Fibroblast of gingiva (primary cell): ENCODE measurements at regions not wholly inside any gene's neighbourhood (a gene's known extent, or its start where the extent isn't known, plus 50 kb on each side); places are given as distances from the start of the nearest gene placed in this dataset.

Experiments
- DNase-seq: peaks from one replicate; pipeline ENCODE4 v3.0.0-alpha.2; 2011; ENCODE audit warnings: low read depth

- no peak for DNase-seq
Measured at GRCh38 chr6:159118924-159119323, 50.3 kb upstream of the FNDC1 start.

- DNase-seq: no peak
Measured at GRCh38 chr6:159117563-159117962, 51.6 kb upstream of the FNDC1 start.

DNA sequence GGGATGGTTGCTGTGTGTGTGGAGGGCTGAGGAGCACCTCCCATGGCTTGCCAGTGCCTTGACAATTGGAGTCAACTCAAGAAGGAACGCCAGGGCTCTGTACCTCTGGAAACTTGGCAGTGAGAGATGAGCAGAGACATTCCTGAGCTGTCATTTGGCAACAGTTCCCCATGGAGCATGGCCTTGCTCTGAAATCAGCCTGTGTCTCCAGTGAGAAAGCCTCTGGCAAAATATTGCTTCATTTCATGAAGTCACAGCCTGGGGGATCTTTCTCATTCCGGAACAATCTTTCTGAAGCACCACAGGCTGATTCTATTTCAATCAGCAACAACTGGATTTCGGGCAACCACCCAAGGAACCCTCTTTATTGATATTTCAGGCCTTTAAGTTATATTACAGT lies 52.2 kb upstream of the FNDC1 start:
- peak; percentile 72 for DNase-seq

DNA sequence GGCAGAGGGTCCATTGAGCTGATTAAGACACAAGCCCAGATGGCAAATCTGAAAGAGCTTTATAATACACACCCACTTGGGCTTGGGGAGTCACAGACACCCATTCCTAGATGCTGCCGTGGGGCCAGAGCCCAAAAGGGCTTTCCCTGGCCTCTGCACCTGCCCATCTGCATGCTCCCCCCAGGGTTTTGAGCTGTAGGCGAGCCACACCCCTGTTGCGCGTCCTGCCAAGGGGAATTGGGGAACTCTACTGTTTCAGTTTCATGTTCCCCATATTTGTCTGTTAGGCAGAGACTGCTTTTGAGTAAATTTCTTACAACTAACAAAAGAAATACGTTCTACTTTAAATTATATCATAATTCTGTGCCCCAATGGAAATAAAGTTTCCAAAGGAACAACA lies 52.9 kb upstream of the FNDC1 start:
- DNase-seq: no peak

- DNase-seq: no peak
Measured at GRCh38 chr6:159114569-159114968, 54.6 kb upstream of the FNDC1 start.

DNA sequence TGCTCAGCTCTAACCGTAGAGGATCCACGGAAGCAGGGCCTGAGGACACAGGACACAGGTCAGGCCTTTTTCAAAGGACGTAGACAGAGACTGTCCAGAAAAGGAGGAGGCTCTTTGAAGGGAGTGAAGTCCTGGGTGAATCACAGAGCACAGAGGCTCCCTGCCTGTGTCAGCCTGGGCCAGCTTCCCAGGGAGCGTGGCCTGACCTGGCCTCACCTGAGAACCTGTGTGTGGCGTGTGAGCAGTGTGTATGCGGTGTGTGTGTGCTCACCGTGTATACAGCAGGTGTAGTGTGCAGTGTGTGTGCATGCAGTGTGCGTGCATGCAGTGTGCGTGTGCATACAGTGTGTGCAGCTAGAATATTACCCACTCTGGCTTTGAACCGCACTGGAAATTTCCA lies 56.0 kb upstream of the FNDC1 start:
- DNase-seq: no peak

GRCh38 chr6:159112714-159113113 lies 56.5 kb upstream of the FNDC1 start:
- no peak for DNase-seq

DNA sequence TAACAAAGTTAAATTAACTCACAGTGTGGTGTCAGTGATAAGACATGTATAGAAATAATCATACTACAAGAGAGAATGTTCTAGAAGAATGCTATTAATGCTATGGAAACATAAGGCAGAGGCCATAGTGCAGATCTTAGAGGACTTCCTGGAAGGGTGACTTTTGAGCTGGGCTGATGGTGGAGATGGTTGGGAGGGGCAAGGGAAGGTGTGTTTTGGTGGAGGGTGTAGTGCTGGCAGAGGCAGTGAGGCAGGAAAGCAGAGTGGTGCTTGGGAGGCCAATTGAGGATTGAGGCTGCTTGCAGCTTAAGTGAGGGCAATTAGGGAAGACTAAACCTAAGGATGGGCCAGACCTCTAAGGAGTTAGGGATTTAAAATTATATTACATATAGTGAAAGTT lies 58.5 kb upstream of the FNDC1 start:
- DNase-seq: no peak

DNA sequence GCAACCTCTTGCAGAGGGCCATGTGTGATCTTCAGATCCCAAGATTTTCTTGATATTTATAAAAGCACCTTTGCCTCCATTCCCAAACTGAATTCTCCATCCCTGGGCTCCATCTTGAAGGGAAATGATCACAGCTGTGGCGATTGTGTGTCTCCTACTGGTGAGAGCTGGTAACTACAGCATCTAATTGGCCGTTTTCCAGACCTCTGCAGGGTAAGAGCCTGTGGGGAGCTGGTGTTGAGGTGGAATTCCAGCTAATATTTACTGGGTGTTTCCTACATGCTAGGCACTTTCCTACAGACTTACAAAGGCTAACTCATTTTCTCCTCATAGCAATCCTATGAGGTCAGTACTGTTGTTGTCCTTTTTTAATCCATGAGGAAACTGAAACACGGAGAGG lies 59.2 kb upstream of the FNDC1 start:
- peak; percentile 17 for DNase-seq

DNA sequence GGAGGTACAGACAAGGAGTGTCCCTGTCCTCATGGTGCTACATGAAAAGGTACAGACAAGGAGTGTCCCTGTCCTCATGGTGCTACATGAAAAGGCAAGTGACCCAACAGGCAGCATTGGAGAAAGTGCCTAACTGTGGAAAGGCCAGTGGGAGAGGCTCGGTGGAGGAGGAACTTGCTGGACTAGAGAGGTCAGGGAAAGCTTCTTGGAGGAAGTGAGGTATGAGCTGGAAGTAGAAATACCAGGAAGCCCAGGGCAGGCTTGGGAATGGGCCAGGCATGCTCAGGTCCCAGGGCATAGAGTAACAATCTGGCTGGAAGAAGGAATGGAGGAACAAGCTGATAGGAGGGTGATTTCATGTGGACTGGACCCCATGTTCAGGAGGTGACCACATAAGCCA lies 59.8 kb upstream of the FNDC1 start:
- no peak for DNase-seq

GRCh38 chr6:159108426-159108985 lies 60.7 kb upstream of the FNDC1 start:
- DNase-seq: no peak

GRCh38 chr6:159107451-159108260 lies 61.5 kb upstream of the FNDC1 start:
- DNase-seq: no peak

- peak; percentile 14 for DNase-seq
Measured at GRCh38 chr6:159106627-159107241, 61.9 kb upstream of the TAGAP start.

DNA sequence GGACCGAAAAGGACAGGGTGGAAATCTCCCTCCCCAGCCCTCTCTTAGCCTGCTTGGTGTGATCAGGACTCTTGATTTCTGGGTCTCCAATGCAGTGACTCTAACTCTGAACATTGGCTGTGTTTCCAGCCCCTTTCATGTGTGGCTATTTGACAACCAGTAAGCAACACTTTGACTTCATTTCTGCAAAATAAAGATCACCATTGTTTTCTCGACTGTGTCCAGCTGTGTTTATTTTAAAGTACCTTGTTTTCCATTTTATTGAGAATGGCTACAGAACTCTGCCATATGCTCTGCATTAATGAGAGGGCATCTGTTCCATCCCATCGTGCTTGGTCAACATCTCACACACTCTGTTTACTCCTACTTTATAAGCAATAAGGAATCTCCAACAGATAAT lies 60.9 kb upstream of the TAGAP start:
- no peak for DNase-seq

- no peak for DNase-seq
Measured at GRCh38 chr6:159104931-159105330, 60.1 kb upstream of the TAGAP start.

- DNase-seq: peak; percentile 15
Measured at GRCh38 chr6:159104163-159104925, 59.6 kb upstream of the TAGAP start.

- DNase-seq: no peak
Measured at GRCh38 chr6:159103396-159104162, 58.8 kb upstream of the TAGAP start.

DNA sequence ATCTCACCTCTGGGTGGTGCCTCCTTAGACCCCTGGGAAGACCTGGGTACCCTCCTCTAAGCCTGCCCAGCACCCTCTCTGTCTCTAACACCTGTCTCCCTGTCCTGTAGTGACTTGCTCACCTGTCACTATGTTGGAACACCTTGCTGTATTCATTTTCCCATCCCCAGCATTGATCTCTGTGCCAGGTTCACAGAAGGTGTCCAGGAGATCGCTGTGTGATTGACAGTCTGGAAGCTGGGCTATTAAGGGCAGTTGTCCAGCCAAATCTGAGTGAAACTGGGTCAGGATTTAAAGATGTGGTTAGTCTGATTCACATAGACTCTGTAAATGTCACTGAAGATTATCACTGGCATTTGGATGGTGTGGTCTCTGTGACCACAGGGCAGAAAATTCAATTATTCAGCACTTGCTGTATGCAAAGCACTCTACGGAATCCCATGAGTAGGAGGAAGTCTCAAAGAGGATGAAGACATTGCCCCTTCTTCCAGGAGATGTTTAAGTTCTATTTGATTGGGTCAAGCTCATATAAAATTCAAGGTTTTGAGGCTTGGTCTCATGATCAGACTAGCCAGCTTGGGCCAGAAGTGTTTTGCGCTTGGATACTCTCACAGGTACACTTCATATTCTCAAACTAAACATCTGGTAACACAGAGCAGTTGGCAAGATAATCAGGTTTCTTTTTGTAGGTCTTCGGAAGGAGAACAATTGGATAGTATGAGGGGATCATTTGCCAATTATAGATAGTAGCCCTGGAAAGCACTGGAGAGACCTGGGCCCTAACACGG lies 57.8 kb upstream of the TAGAP start:
- DNase-seq: no peak

- no peak for DNase-seq
Measured at GRCh38 chr6:159101656-159102055, 56.9 kb upstream of the TAGAP start.

GRCh38 chr6:159100395-159101182 lies 55.8 kb upstream of the TAGAP start:
- no peak for DNase-seq
